ENCODE measurements at regions not wholly inside any gene's neighbourhood (a gene's known extent, or its start where the extent isn't known, plus 50 kb on each side); places are given as distances from the start of the nearest gene placed in this dataset.

- Histone ChIP-seq H3K4me3 (no peak overlapping the region), H3K9me3 (no peaks in the 10 kb centered on the region), H3K36me3 (no peaks in the 10 kb centered on the region), H3K4me1 (no peaks in the 10 kb centered on the region), H3K27me3 (no peaks in the 10 kb centered on the region), H3K27ac (no peak overlapping the region)
- no peak for TF ChIP-seq POLR2A (IDR thresholded peaks at IDR 0.05)
- TF ChIP-seq EP300 (IDR thresholded peaks at IDR 0.05) = no peak
- TF ChIP-seq CTCF (IDR thresholded peaks at IDR 0.05) = no peak
- TF ChIP-seq POLR2AphosphoS5 (IDR thresholded peaks at IDR 0.05) = no peak
- ATAC-seq = no peak
These were observed 451.3 kb upstream of the FAM98A start for GRCh38 chr2:34050413-34050812.

GRCh38 chr2:34045101-34045655, 446.1 kb upstream of the FAM98A start:
- H3K27me3 ChIP-seq = no peaks in the 10 kb centered on the region
- TF ChIP-seq CTCF (IDR thresholded peaks at IDR 0.05) (no peak), POLR2AphosphoS5 (IDR thresholded peaks at IDR 0.05) (no peak), EP300 (IDR thresholded peaks at IDR 0.05) (no peak), POLR2A (IDR thresholded peaks at IDR 0.05) (no peak)
- 54 to 65% methylated on average over 5 of the region's 5 CpGs for WGBS, 2 donors (ENCODE audit: low coverage in 1 of 2)

GRCh38 chr2:34037886-34038285, 438.8 kb upstream of the FAM98A start:
- H3K27ac ChIP-seq = no peak overlapping the region
- no peak overlapping the region for H3K4me3 ChIP-seq
- WGBS, 2 donors (ENCODE audit: low coverage in 1 of 2) = 69 to 80% methylated on average over 1 of the region's 1 CpG
- no peaks in the 10 kb centered on the region for H3K27me3 ChIP-seq
- no peak for TF ChIP-seq CTCF (IDR thresholded peaks at IDR 0.05)
- TF ChIP-seq POLR2AphosphoS5 (IDR thresholded peaks at IDR 0.05) = no peak
- no peak for TF ChIP-seq POLR2A (IDR thresholded peaks at IDR 0.05)
- no peak for TF ChIP-seq EP300 (IDR thresholded peaks at IDR 0.05)
- H3K9me3 ChIP-seq = no peaks in the 10 kb centered on the region
- no peak for ATAC-seq
- H3K36me3 ChIP-seq = no peaks in the 10 kb centered on the region
- no peaks in the 10 kb centered on the region for H3K4me1 ChIP-seq

More at GRCh38 chr2:34045101-34045655, 446.1 kb upstream of the FAM98A start:
- no peak for ATAC-seq
- Histone ChIP-seq H3K9me3 (no peaks in the 10 kb centered on the region), H3K27ac (no peak overlapping the region), H3K36me3 (no peaks in the 10 kb centered on the region), H3K4me3 (no peak overlapping the region), H3K4me1 (no peaks in the 10 kb centered on the region)

- Histone ChIP-seq H3K9me3 (no peaks in the 10 kb centered on the region), H3K27me3 (no peaks in the 10 kb centered on the region), H3K4me1 (no peaks in the 10 kb centered on the region), H3K36me3 (no peaks in the 10 kb centered on the region), H3K4me3 (no peak overlapping the region), H3K27ac (no peak overlapping the region)
- 73 to 81% methylated on average over 2 to 3 of the region's 3 CpGs for WGBS, 2 donors (ENCODE audit: low coverage in 1 of 2)
- TF ChIP-seq EP300 (IDR thresholded peaks at IDR 0.05) (no peak), POLR2AphosphoS5 (IDR thresholded peaks at IDR 0.05) (no peak), CTCF (IDR thresholded peaks at IDR 0.05) (no peak), POLR2A (IDR thresholded peaks at IDR 0.05) (no peak)
- ATAC-seq = no peak
These were observed 438.1 kb upstream of the FAM98A start for GRCh38 chr2:34037157-34037556.

GRCh38 chr2:34031097-34031496, 432.0 kb upstream of the FAM98A start:
- Histone ChIP-seq H3K36me3 (no peaks in the 10 kb centered on the region), H3K4me1 (peaks cover 0 to 18% (median 0%) of the 10 kb centered on the region in 3 donors), H3K27ac (peak overlapping the region; percentile 2 to 44 (median 35)), H3K9me3 (no peaks in the 10 kb centered on the region), H3K27me3 (no peaks in the 10 kb centered on the region), H3K4me3 (no peak overlapping the region)
- 23 to 38% methylated on average over 1 of the region's 1 CpG for WGBS, 2 donors (ENCODE audit: low coverage in 1 of 2)
- TF ChIP-seq POLR2A (IDR thresholded peaks at IDR 0.05) = no peak
- no peak for TF ChIP-seq POLR2AphosphoS5 (IDR thresholded peaks at IDR 0.05)
- no peak for TF ChIP-seq EP300 (IDR thresholded peaks at IDR 0.05)
- no peak for TF ChIP-seq CTCF (IDR thresholded peaks at IDR 0.05)
- peak; percentile 34 for ATAC-seq
